Testis (tissue), 2 donors: ENCODE measurements at regions not wholly inside any gene's neighbourhood (a gene's known extent, or its start where the extent isn't known, plus 50 kb on each side); places are given as distances from the start of the nearest gene placed in this dataset.
"Not testable (repeated sequence)": the region's sequence is repeated elsewhere in the genome, so short reads cannot be mapped to it uniquely, and the experiment has no call there.

Experiments
- DNase-seq: peaks from one replicate; pipeline ENCODE4 v3.0.0-alpha.2; 2019
- H3K27ac ChIP-seq, 2 donors: fragments of 200-600 bp; sonication (generic); one replicate each; pipeline ENCODE4 v1.5.1; 2019
- H3K27me3 ChIP-seq: fragments of 200-600 bp; sonication (generic); one replicate; pipeline ENCODE4 v1.5.1; 2019
- H3K36me3 ChIP-seq: fragments of 200-600 bp; sonication (generic); one replicate; pipeline ENCODE4 v1.5.1; 2017; ENCODE audit warnings: low read depth; ENCODE audit errors: missing control alignments
- H3K4me1 ChIP-seq: fragments of 200-600 bp; sonication (generic); one replicate; pipeline ENCODE4 v1.5.1; 2019
- H3K4me3 ChIP-seq, 2 donors: fragments of 200-600 bp; sonication (generic); one replicate each; pipeline ENCODE4 v1.5.1; 2017 to 2019
- H3K9me3 ChIP-seq: fragments of 200-600 bp; sonication (generic); one replicate; pipeline ENCODE4 v1.5.1; 2017
- CTCF ChIP-seq, 3 experiments: fragments of 450-650 bp in 2 of 3; fragments of 200-600 bp in 1 of 3; sonication (generic) in 1 of 3; IDR thresholded peaks; one replicate each; pipeline ENCODE4 v1.5.1; 2016 to 2019; ENCODE audit warnings: antibody characterized with exemption in 3 of 3, mild to moderate bottlenecking in 2 of 3, moderate library complexity in 1 of 3
- POLR2A ChIP-seq: fragments of 450-650 bp; IDR thresholded peaks from one replicate; pipeline ENCODE4 v1.6.1; 2017; ENCODE audit warnings: antibody characterized with exemption, mild to moderate bottlenecking, moderate library complexity
- WGBS, 2 donors: methylation state at CpG; one replicate each; pipeline ENCODE4 v1.1.5; 2018; 5-methylcytosine and 5-hydroxymethylcytosine counted together
- intact Hi-C: fragments of 100-400 bp; cut with DNase I; formaldehyde crosslinking; loops from one replicate; pipeline ENCODE4 v1.15.1; 2023; ENCODE audit warnings: low total_unique reads

DNA sequence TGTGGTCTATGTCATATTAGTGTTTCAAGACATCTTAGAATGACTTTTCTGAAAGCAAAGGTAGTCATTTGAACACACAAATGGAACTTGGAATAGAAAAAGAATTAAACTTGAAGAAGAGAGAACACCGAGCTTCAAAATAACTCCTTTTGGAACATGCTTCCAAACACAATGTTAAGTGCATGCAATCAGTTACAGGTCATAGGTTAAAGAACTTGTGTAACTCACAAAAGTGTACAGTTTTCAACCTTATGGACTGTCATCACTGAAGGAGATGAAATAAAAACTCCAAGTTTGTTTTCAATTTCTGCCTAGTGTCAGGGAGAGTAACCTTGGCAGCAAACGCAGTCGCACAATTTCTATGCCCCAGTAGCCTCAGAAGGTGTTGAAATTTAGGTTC lies 192.9 kb upstream of the NECTIN3 start:
- no peak for DNase-seq
- no peak for TF ChIP-seq POLR2A
- no peak for TF ChIP-seq CTCF (IDR thresholded peaks at IDR 0.05)
- WGBS, 2 donors: 64 to 84% methylated on average over 3 of the region's 3 CpGs

GRCh38 chr3:110881069-110881468 lies 190.5 kb upstream of the NECTIN3 start:
- DNase-seq: peak; percentile 70
- 37 to 49% methylated on average over 4 of the region's 4 CpGs for WGBS, 2 donors
- H3K9me3 ChIP-seq: no peaks in the 10 kb centered on the region
- intact Hi-C loops: no loop called here
- TF ChIP-seq POLR2A: no peak
- no peak for TF ChIP-seq CTCF (IDR thresholded peaks at IDR 0.05)
- no peaks in the 10 kb centered on the region for H3K36me3 ChIP-seq
- H3K27me3 ChIP-seq: no peaks in the 10 kb centered on the region
- no peak overlapping the region for H3K27ac ChIP-seq
- no peaks in the 10 kb centered on the region for H3K4me1 ChIP-seq
- no peak overlapping the region for H3K4me3 ChIP-seq

More for the DNA sequence above, 192.9 kb upstream of the NECTIN3 start:
- Histone ChIP-seq H3K27ac (no peak overlapping the region), H3K9me3 (no peaks in the 10 kb centered on the region), H3K27me3 (no peaks in the 10 kb centered on the region), H3K36me3 (no peaks in the 10 kb centered on the region), H3K4me3 (no peak overlapping the region), H3K4me1 (no peaks in the 10 kb centered on the region)
- intact Hi-C loops: no loop called here

GRCh38 chr3:110886222-110886893 lies 185.3 kb upstream of the NECTIN3 start:
- Histone ChIP-seq H3K4me1 (no peaks in the 10 kb centered on the region), H3K4me3 (no peak overlapping the region), H3K36me3 (no peaks in the 10 kb centered on the region), H3K27ac (no peak overlapping the region), H3K9me3 (no peaks in the 10 kb centered on the region), H3K27me3 (no peaks in the 10 kb centered on the region)
- intact Hi-C loops: no loop called here
- WGBS, 2 donors: 70 to 75% methylated on average over 10 of the region's 10 CpGs
- DNase-seq: no peak
- TF ChIP-seq CTCF (IDR thresholded peaks at IDR 0.05) (no peak), POLR2A (no peak)

GRCh38 chr3:110887176-110887575 lies 184.4 kb upstream of the NECTIN3 start:
- Histone ChIP-seq H3K4me1 (no peaks in the 10 kb centered on the region), H3K4me3 (no peak overlapping the region), H3K27ac (no peak overlapping the region), H3K36me3 (no peaks in the 10 kb centered on the region), H3K27me3 (no peaks in the 10 kb centered on the region), H3K9me3 (no peaks in the 10 kb centered on the region)
- no peak for DNase-seq
- 90 to 94% methylated on average over 1 of the region's 1 CpG for WGBS, 2 donors
- TF ChIP-seq POLR2A (no peak), CTCF (IDR thresholded peaks at IDR 0.05) (no peak)
- intact Hi-C loops: no loop called here

DNA sequence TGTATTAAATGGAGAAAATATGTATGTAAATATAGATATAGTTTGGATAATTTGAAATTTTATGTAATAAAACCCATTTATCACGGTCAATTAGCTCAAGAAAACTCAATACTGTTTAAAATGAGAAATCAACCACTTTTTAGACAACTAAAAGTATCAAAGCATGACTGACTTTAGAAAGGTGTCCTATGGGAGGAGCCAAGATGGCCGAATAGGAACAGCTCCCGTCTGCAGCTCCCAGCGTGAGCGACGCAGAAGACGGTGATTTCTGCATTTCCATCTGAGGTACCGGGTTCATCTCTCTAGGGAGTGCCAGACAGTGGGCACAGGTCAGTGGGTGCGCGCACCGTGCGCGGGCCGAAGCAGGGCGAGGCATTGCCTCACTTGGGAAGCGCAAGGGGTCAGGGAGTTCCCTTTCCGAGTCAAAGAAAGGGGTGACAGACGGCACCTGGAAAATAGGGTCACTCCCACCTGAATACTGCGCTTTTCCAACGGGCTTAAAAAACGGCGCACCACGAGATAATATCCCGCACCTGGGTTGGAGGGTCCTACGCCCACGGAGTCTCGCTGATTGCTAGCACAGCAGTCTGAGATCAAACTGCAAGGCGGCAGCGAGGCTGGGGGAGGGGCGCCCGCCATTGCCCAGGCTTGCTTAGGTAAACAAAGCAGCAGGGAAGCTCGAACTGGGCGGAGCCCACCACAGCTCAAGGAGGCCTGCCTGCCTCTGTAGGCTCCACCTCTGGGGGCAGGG lies 182.8 kb upstream of the NECTIN3 start:
- H3K27ac ChIP-seq, intact Hi-C loops, H3K9me3 ChIP-seq, H3K4me3 ChIP-seq, H3K4me1 ChIP-seq, H3K27me3 ChIP-seq, DNase-seq, H3K36me3 ChIP-seq: not testable (repeated sequence)
- WGBS, 2 donors: 90 to 91% methylated on average over 27 to 28 of the region's 33 CpGs

GRCh38 chr3:110889376-110889699 lies 182.3 kb upstream of the NECTIN3 start:
- H3K4me3 ChIP-seq, intact Hi-C loops, H3K4me1 ChIP-seq, H3K9me3 ChIP-seq, H3K36me3 ChIP-seq, H3K27ac ChIP-seq, DNase-seq, H3K27me3 ChIP-seq: not testable (repeated sequence)
- WGBS, 2 donors: no CpG with 5 or more reads among the region's 3 CpGs
